ENCODE measurements at regions not wholly inside any gene's neighbourhood (a gene's known extent, or its start where the extent isn't known, plus 50 kb on each side); places are given as distances from the start of the nearest gene placed in this dataset.

- no peak for DNase-seq
Observed at GRCh38 chr4:159445692-159446091, 342.8 kb downstream of the RAPGEF2 start.

DNA sequence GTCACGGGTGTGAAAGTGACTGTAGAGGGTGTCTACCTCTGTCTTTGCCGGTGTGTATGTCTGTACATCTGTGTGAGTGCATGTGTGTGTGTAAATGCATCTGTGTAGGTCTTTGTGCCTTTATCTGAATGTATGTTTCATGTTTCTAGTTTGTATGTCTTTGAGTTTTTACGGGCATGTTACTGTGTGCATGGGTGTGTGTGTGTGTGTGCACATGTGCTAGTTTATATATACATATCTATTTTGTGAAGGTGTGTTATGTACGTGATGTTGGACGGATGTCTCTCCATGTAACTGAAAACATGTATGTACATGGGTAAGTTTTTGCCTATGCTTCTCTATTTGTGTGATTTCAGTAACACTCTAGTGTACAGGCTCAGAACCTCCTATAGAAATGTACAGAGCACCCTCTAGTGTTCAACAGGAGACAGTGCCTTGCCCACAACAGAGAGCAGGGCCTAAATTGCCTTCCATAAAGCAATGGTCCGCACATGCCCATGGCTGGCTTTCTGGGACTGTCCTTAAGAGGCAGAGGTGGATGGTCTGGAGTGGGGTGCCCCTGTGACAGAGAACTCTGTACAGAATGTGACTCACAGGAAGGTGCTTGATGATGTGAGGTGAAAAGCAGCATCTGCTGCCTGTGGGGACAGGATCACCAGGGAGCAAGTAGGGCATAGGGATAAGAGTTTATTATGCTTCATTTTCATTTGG lies 343.5 kb downstream of the RAPGEF2 start:
- no peak for DNase-seq

DNA sequence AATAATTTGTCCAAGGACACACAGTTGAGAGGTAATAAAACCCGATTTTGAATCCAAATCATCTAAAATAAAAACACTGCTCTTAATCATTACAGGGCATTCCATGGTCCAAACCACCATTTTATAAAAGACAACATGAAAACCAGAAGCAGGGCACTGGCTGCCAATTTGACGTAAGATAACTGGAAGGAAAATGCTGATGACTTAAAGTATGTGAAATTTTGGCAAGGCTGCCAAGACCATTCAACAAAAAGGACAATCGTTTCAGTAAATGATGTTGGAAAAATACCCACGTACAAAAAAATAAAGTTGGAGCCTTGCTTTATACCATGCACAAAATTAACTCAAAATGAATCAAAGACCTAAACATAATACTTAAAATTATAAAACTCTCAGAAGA lies 344.4 kb downstream of the RAPGEF2 start:
- no peak for DNase-seq

DNA sequence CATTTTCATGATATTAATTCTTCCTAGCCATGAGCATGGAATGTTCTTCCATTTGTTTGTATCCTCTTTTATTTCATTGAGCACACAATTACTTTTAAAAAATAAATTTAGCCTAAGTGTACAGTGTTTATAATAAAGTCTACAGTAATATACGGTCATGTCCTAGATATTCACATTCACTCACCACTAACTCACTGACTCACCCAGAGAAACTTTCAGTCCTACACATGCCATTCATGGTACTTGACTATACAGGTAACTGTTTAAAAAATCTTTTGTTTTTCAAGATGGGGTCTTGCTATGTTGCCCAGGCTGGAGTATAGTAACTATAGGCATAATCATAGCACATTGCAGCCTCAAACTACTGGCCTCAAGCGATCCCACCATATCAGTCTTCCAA lies 348.1 kb downstream of the RAPGEF2 start:
- no peak for DNase-seq

DNA sequence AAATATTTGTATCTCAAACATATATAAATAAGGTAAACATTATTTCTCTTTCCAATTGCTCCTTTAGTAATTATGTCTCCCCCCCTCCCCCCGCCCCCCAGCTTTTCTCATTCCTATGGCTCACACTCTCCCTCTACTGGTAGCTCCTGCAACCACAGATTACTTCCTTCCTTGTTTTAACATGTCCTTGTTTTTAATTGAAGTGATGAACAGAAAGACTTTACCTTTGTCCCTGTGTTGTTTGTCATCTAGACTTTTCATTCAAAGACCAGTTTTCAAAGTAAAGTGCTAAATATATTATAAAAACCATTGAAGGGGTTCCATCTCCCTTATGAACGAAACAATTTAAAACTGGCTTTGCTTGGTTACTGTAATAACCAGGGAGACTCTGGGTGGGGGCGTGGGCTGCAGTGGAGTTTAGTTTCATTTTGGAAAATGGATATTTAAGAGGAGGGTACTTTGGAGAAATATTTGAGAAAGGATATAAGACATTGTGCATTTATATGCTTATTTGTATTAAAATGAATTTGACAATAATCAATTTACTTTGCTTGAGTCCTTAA lies 352.9 kb downstream of the RAPGEF2 start:
- no peak for DNase-seq

DNA sequence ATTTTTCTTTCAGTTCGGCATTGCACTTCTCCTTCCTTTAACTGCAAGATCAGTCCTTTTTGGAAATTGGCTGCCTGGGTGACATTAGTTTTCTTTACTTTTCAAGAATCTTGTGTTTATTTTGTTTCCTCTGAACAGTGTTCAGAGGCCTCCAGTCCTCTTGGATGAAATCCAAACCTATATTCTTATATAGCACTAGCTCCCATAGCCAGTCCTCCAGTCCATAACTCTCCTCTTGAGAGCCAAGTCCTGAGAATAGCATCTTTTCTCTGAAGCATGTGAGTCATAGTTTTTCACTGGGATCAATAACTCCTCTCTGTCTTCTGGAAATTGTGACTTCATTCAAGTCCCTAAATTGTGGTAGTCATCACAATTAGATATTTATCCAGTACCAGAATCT lies 357.5 kb downstream of the RAPGEF2 start:
- DNase-seq, result no peak

DNA sequence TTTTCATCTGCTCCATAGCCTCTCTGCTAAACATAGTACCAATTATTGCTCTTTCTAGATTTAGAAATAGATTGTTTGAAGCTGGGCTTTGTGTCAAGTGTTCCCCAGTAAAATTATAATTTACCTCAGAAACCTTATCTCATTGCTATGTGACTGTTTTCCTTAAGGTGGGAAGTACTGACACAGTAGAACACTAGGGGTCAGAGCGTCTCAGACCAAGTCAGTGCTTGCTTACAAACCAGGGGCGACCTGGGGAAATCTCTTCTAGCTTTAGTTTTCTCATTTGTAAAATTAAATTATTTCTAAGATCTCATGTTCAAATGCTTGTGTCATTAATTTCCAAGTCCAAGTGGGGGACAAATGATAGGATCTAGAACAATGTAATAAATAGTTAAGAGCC lies 360.4 kb downstream of the RAPGEF2 start:
- no peak for DNase-seq

GRCh38 chr4:159464302-159464701 lies 361.4 kb downstream of the RAPGEF2 start:
- no peak for DNase-seq

DNA sequence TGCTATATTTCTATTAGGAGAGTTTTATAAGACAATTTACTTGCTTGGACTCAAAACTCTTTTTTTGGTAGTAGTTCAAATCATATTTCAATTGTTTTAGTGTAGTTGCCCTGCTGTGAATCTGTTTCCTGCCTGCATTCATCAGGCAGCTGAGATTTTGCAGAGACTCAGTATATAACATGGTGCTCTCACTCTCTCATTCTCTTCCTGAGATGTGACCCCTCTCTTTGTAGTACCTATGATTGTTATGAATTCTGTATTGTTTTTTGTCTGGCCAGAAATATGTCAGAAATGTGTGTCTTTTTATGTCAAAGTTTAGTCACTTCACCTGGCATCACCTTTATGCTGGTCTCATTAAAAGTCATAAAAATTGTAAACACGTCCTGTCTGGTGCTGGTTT lies 374.0 kb downstream of the RAPGEF2 start:
- DNase-seq, result no peak

GRCh38 chr4:159480826-159481225 lies 377.9 kb downstream of the RAPGEF2 start:
- no peak for DNase-seq

GRCh38 chr4:159481936-159482335 lies 379.1 kb downstream of the RAPGEF2 start:
- no peak for DNase-seq

DNA sequence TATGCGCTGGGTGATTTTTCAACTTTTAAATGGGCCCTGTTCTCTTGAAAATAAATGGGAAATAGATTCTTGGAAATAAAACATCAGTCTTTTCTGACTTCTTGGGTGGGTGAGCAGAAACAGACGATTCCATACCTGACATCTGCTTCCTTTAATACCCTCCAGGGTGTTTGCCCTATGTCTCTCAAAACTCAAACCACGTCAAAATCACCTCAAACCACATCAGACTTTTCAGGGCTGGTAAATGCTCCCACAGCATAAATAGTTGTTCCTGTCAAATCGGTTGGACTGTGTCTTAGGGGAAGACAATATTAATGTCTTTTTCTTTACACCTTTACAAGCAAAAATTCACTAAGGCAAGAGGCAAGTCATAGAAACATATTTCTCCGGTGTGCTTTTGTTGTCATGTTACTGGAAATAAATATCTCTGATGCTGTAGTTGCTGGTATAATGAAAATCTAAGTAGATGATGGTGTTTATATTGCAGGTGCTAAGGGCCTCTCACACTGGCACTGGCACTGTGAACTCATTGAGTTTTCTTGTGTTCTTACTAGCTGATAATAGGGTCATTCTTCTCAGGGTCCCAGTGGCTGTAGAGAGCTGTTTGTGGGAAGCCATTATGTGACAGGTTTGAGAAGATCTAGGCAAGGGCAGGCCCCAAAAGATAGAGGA lies 380.4 kb downstream of the RAPGEF2 start:
- no peak for DNase-seq

GRCh38 chr4:159483782-159484741 lies 381.2 kb downstream of the RAPGEF2 start:
- no peak for DNase-seq

GRCh38 chr4:159484864-159485263 lies 382.0 kb downstream of the RAPGEF2 start:
- no peak for DNase-seq

- no peak for DNase-seq
Observed at GRCh38 chr4:159487284-159487747, 384.4 kb downstream of the RAPGEF2 start.

DNA sequence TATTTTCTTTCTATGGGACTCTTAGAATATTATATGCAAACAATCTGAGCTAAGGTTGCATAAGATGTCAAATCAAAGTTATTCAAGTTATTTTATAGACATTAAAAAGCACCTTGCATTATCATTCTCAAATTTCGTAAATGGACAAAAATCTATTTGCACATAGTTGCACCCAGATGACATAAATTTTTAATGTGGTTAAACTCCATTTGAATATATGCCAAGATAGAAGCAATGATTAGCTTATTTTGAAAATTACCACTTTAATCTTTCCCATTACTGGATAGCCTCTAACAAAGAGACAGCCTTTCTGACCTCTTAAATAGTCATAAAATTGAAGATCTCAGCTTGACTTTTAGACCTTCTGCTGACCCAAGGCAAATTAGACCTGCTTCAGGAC lies 386.8 kb downstream of the RAPGEF2 start:
- DNase-seq, result no peak

- DNase-seq, result no peak
Observed at GRCh38 chr4:159495515-159496236, 392.8 kb downstream of the RAPGEF2 start.

- DNase-seq, result no peak
Observed at GRCh38 chr4:159496248-159496647, 393.4 kb downstream of the RAPGEF2 start.

- no peak for DNase-seq
Observed at GRCh38 chr4:159497936-159498335, 395.1 kb downstream of the RAPGEF2 start.

- DNase-seq, result no peak
Observed at GRCh38 chr4:159498446-159499115, 395.7 kb downstream of the RAPGEF2 start.

GRCh38 chr4:159500861-159501260 lies 398.0 kb downstream of the RAPGEF2 start:
- DNase-seq, result no peak

Measured in activated gamma-delta T cell (primary cell).